Neural cell (in vitro differentiated cells): ENCODE measurements at regions not wholly inside any gene's neighbourhood (a gene's known extent, or its start where the extent isn't known, plus 50 kb on each side); places are given as distances from the start of the nearest gene placed in this dataset.

ENCODE experiments used
- H2AFZ ChIP-seq: fragments of 200-600, 300-800 bp; sonication (generic), shearing (Covaris generic); 2 replicates; pipeline ENCODE4 v1.6.0; 2014; ENCODE audit warnings: low read depth, mild to moderate bottlenecking, antibody characterized with exemption, low read length, moderate library complexity
- H3F3A ChIP-seq: fragments of 200-600 bp; shearing (Covaris generic); 2 replicates; pipeline ENCODE4 v1.6.1; 2016; ENCODE audit warnings: mild to moderate bottlenecking, moderate library complexity, mixed read lengths, antibody characterized with exemption, low read length; ENCODE audit not compliant: insufficient read depth, poor library complexity, severe bottlenecking
- H3K27ac ChIP-seq: fragments of 200-600, 300-800 bp; sonication (generic), shearing (Covaris generic); 2 replicates; pipeline ENCODE4 v1.5.1; 2014; ENCODE audit warnings: mild to moderate bottlenecking, low read length, moderate library complexity
- H3K27me3 ChIP-seq: fragments of 300-800, 200-600 bp; sonication (generic), shearing (Covaris generic); 2 replicates; pipeline ENCODE4 v1.6.0; 2014; ENCODE audit warnings: mild to moderate bottlenecking, low read depth, low read length, moderate library complexity; ENCODE audit not compliant: insufficient read depth
- H3K36me3 ChIP-seq: fragments of 300-800, 200-600 bp; sonication (generic), shearing (Covaris generic); 2 replicates; pipeline ENCODE4 v1.5.1; 2014; ENCODE audit warnings: mild to moderate bottlenecking, antibody characterized with exemption, low read length, moderate library complexity; ENCODE audit not compliant: insufficient read depth
- H3K4me2 ChIP-seq: fragments of 300-800, 200-600 bp; sonication (generic), shearing (Covaris generic); 2 replicates; pipeline ENCODE4 v1.6.0; 2014; ENCODE audit warnings: mild to moderate bottlenecking, low read length
- H3K4me3 ChIP-seq: fragments of 300-800, 200-600 bp; sonication (generic), shearing (Covaris generic); 2 replicates; pipeline ENCODE4 v1.5.1; 2014; ENCODE audit warnings: mild to moderate bottlenecking, low read length, moderate library complexity
- H3K79me2 ChIP-seq: fragments of 200-600 bp; shearing (Covaris generic); replicated peaks from 2 replicates; pipeline ENCODE4 v1.6.0; 2014; ENCODE audit warnings: mild to moderate bottlenecking, low read length, moderate library complexity; ENCODE audit not compliant: insufficient read depth
- H3K9ac ChIP-seq: fragments of 300-800, 200-600 bp; sonication (generic), shearing (Covaris generic); 2 replicates; pipeline ENCODE4 v1.6.1; 2016; ENCODE audit warnings: mild to moderate bottlenecking, low read length, mixed read lengths
- H3K9me2 ChIP-seq: fragments of 200-600 bp; shearing (Covaris generic); 2 replicates; pipeline ENCODE4 v1.6.1; 2016; ENCODE audit warnings: mild to moderate bottlenecking, low read length, mixed read lengths; ENCODE audit not compliant: insufficient read depth
- H3K9me3 ChIP-seq: fragments of 200-600, 300-800 bp; sonication (generic), shearing (Covaris generic); 2 replicates; pipeline ENCODE4 v1.6.1; 2016; ENCODE audit warnings: mild to moderate bottlenecking, mixed run types, low read length, moderate library complexity, mixed read lengths
- H4K20me1 ChIP-seq: fragments of 200-600 bp; shearing (Covaris generic); 2 replicates; pipeline ENCODE4 v1.6.1; 2016; ENCODE audit warnings: mild to moderate bottlenecking, mixed run types; ENCODE audit not compliant: insufficient read depth
- CTCF ChIP-seq: fragments of 450-650 bp; IDR thresholded peaks from 2 replicates; pipeline ENCODE4 v1.5.1; 2014; ENCODE audit warnings: antibody characterized with exemption, mild to moderate bottlenecking, moderate library complexity; ENCODE audit not compliant: poor library complexity, severe bottlenecking
- EP300 ChIP-seq: fragments of 450-650 bp; conservative IDR thresholded peaks from 2 replicates; pipeline ENCODE4 v1.6.1; 2014; ENCODE audit warnings: antibody characterized with exemption, mild to moderate bottlenecking, moderate library complexity; ENCODE audit not compliant: poor library complexity, severe bottlenecking
- EZH2 ChIP-seq: fragments of 200-600, 300-800 bp; shearing (Covaris generic), sonication (generic); IDR thresholded peaks from 2 replicates; pipeline ENCODE4 v1.6.1; 2014; ENCODE audit warnings: antibody characterized with exemption, low read length, borderline replicate concordance, mild to moderate bottlenecking; ENCODE audit not compliant: insufficient read depth, poor library complexity, severe bottlenecking
- MXI1 ChIP-seq: fragments of 450-650 bp; conservative IDR thresholded peaks from 2 replicates; pipeline ENCODE4 v1.6.1; 2014; ENCODE audit warnings: antibody characterized with exemption, mild to moderate bottlenecking; ENCODE audit not compliant: poor library complexity, severe bottlenecking
- RAD21 ChIP-seq: fragments of 450-650 bp; conservative IDR thresholded peaks from 2 replicates; pipeline ENCODE4 v1.6.1; 2014; ENCODE audit warnings: antibody characterized with exemption, mild to moderate bottlenecking, moderate library complexity
- REST ChIP-seq: IDR thresholded peaks from 2 replicates; pipeline ENCODE4 v1.6.1; 2012; ENCODE audit warnings: borderline replicate concordance
- SMC3 ChIP-seq: fragments of 450-650 bp; conservative IDR thresholded peaks from 2 replicates; pipeline ENCODE4 v1.6.1; 2014; ENCODE audit warnings: antibody characterized with exemption, mild to moderate bottlenecking, moderate library complexity; ENCODE audit not compliant: poor library complexity
- TAF1 ChIP-seq: IDR thresholded peaks from 2 replicates; pipeline ENCODE4 v1.6.1; 2012; ENCODE audit warnings: low read depth

- Histone ChIP-seq H3K9me2 (no peaks in the 10 kb centered on the region), H3K36me3 (no peaks in the 10 kb centered on the region), H3K9me3 (no peaks in the 10 kb centered on the region), H3K79me2 (no peaks in the 10 kb centered on the region), H3K27me3 (no peaks in the 10 kb centered on the region), H2AFZ (no peak overlapping the region), H3K9ac (no peak overlapping the region), H3K27ac (no peak overlapping the region), H4K20me1 (no peaks in the 10 kb centered on the region), H3K4me3 (no peak overlapping the region), H3F3A (no peaks in the 10 kb centered on the region), H3K4me2 (no peak overlapping the region)
- TF ChIP-seq RAD21 (no peak), EP300 (no peak), MXI1 (no peak), SMC3 (no peak), REST (no peak), EZH2 (no peak)
Measured at GRCh38 chr21:35449846-35450245, 400.7 kb upstream of the RUNX1 start.

GRCh38 chr21:35448876-35449599 lies 399.9 kb upstream of the RUNX1 start:
- Histone ChIP-seq H3K4me3 (no peak overlapping the region), H2AFZ (no peak overlapping the region), H3K9ac (no peak overlapping the region), H3K27ac (no peak overlapping the region), H3K4me2 (no peak overlapping the region), H3K9me3 (no peaks in the 10 kb centered on the region), H3F3A (no peaks in the 10 kb centered on the region), H3K9me2 (no peaks in the 10 kb centered on the region), H3K36me3 (no peaks in the 10 kb centered on the region), H3K79me2 (no peaks in the 10 kb centered on the region), H4K20me1 (no peaks in the 10 kb centered on the region), H3K27me3 (no peaks in the 10 kb centered on the region)
- TF ChIP-seq TAF1 = no peak

- no peaks in the 10 kb centered on the region for H4K20me1 ChIP-seq
- no peak overlapping the region for H3K27ac ChIP-seq
- no peaks in the 10 kb centered on the region for H3K27me3 ChIP-seq
- H3K4me2 ChIP-seq = no peak overlapping the region
- no peaks in the 10 kb centered on the region for H3K9me2 ChIP-seq
- H3K4me3 ChIP-seq = no peak overlapping the region
- no peaks in the 10 kb centered on the region for H3K79me2 ChIP-seq
- no peaks in the 10 kb centered on the region for H3K9me3 ChIP-seq
- TF ChIP-seq RAD21 = no peak
- TF ChIP-seq SMC3 = no peak
- TF ChIP-seq EZH2 = no peak
- TF ChIP-seq CTCF = no peak
- TF ChIP-seq MXI1 = no peak
- H2AFZ ChIP-seq = no peak overlapping the region
- H3K9ac ChIP-seq = no peak overlapping the region
- H3K36me3 ChIP-seq = no peaks in the 10 kb centered on the region
- H3F3A ChIP-seq = no peaks in the 10 kb centered on the region
Measured at GRCh38 chr21:35444391-35444790, 395.3 kb upstream of the RUNX1 start.
